ENCODE measurements at regions not wholly inside any gene's neighbourhood (a gene's known extent, or its start where the extent isn't known, plus 50 kb on each side); places are given as distances from the start of the nearest gene placed in this dataset.

GRCh38 chr21:22703521-22703920 is 1705.3 kb downstream of the NCAM2 start:
- H3K36me3 ChIP-seq = no peaks in the 10 kb centered on the region
- H3K9me3 ChIP-seq = no peaks in the 10 kb centered on the region
- ATAC-seq (ENCODE audit: low FRiP score in 2 of 2) (no peak), DNase-seq (no peak)
- H3K27ac ChIP-seq = no peak overlapping the region
- no peaks in the 10 kb centered on the region for H3K4me1 ChIP-seq
- H3K27me3 ChIP-seq = no peaks in the 10 kb centered on the region
- TF ChIP-seq POLR2AphosphoS5 (IDR thresholded peaks at IDR 0.05) = no peak
- TF ChIP-seq CTCF (IDR thresholded peaks at IDR 0.05) = no peak
- TF ChIP-seq POLR2A (IDR thresholded peaks at IDR 0.05) = no peak
- H3K4me3 ChIP-seq = no peak overlapping the region
- 73 to 86% methylated on average over 2 of the region's 2 CpGs for WGBS, 2 donors

- H3K4me1 ChIP-seq = no peaks in the 10 kb centered on the region
- ATAC-seq (ENCODE audit: low FRiP score in 2 of 2) (no peak), DNase-seq (no peak)
- H3K36me3 ChIP-seq = no peaks in the 10 kb centered on the region
- TF ChIP-seq CTCF (IDR thresholded peaks at IDR 0.05) = no peak
- no peak for TF ChIP-seq EP300 (IDR thresholded peaks at IDR 0.05)
- no peak for TF ChIP-seq POLR2A (IDR thresholded peaks at IDR 0.05)
- TF ChIP-seq POLR2AphosphoS5 (IDR thresholded peaks at IDR 0.05) = no peak
- 10 to 24% methylated on average over 3 of the region's 3 CpGs for WGBS, 2 donors
- H3K4me3 ChIP-seq = no peak overlapping the region
- H3K27ac ChIP-seq = no peak overlapping the region
- H3K9me3 ChIP-seq = no peaks in the 10 kb centered on the region
- no peaks in the 10 kb centered on the region for H3K27me3 ChIP-seq
Measured at GRCh38 chr21:22710721-22711120, 1712.5 kb downstream of the NCAM2 start.

DNA sequence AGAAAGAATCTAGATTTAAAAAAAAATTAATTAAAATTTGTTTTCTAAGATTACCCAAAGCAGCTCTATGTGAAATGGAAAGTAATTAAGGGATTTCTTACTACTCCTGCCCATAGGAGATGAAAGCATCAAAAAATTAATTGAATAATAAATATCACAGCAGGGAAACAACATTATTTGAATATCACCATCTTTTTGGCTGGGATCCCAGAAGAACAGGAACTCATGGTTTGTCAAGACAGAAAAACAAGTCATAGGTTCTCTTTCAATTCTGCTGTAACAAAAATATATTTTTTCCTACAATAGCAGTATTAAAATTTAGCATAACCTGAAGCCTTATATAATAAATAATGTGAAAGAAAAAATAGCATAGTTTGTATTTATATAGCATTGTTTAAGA is 1713.4 kb downstream of the NCAM2 start:
- Histone ChIP-seq H3K4me1 (no peaks in the 10 kb centered on the region), H3K27me3 (no peaks in the 10 kb centered on the region), H3K36me3 (no peaks in the 10 kb centered on the region), H3K9me3 (no peaks in the 10 kb centered on the region), H3K27ac (no peak overlapping the region), H3K4me3 (no peak overlapping the region)
- no peak for TF ChIP-seq POLR2A (IDR thresholded peaks at IDR 0.05)
- no peak for TF ChIP-seq EP300 (IDR thresholded peaks at IDR 0.05)
- no peak for TF ChIP-seq POLR2AphosphoS5 (IDR thresholded peaks at IDR 0.05)
- TF ChIP-seq CTCF (IDR thresholded peaks at IDR 0.05) = no peak
- DNase-seq (no peak), ATAC-seq (ENCODE audit: low FRiP score in 2 of 2) (no peak)

GRCh38 chr21:22725436-22725835 is 1727.2 kb downstream of the NCAM2 start:
- peaks cover 0 to 12% (median 1%) of the 10 kb centered on the region in 4 donors for H3K9me3 ChIP-seq
- WGBS, 2 donors = 85 to 87% methylated on average over 3 of the region's 3 CpGs

More at GRCh38 chr21:22725436-22725835, 1727.2 kb downstream of the NCAM2 start:
- no peak for ATAC-seq (ENCODE audit: low FRiP score in 2 of 2)
- H3K4me3 ChIP-seq = no peak overlapping the region
- H3K36me3 ChIP-seq = no peaks in the 10 kb centered on the region
- no peak for DNase-seq
- no peaks in the 10 kb centered on the region for H3K27me3 ChIP-seq
- no peak overlapping the region for H3K27ac ChIP-seq
- no peaks in the 10 kb centered on the region for H3K4me1 ChIP-seq
- TF ChIP-seq CTCF (IDR thresholded peaks at IDR 0.05) = no peak
- TF ChIP-seq POLR2A (IDR thresholded peaks at IDR 0.05) = no peak
- no peak for TF ChIP-seq EP300 (IDR thresholded peaks at IDR 0.05)
- TF ChIP-seq POLR2AphosphoS5 (IDR thresholded peaks at IDR 0.05) = no peak

All from upper lobe of left lung (tissue), 6 donors.